ENCODE measurements at regions not wholly inside any gene's neighbourhood (a gene's known extent, or its start where the extent isn't known, plus 50 kb on each side); places are given as distances from the start of the nearest gene placed in this dataset.

- H3K27me3 ChIP-seq = no peaks in the 10 kb centered on the region
- no peaks in the 10 kb centered on the region for H4K20me1 ChIP-seq
- H3K4me1 ChIP-seq = 0 out of 2 replicates have a peak, but pooled peaks cover 5% of the 10 kb centered on the region
- no peak for TF ChIP-seq Cebpa-rat (IDR thresholded peaks at IDR 0.05)
- no peak overlapping the region for H3K27ac ChIP-seq
- no peak overlapping the region for H3K4me3 ChIP-seq
- H3K4me2 ChIP-seq = no peak overlapping the region
- H3K36me3 ChIP-seq = no peaks in the 10 kb centered on the region
- no peaks in the 10 kb centered on the region for H3K9me3 ChIP-seq
- H3K9ac ChIP-seq = no peak overlapping the region
Measured at GRCh38 chr12:105836242-105836622, 302.5 kb downstream of the NUAK1 start.

GRCh38 chr12:105839629-105840127 lies 299.1 kb downstream of the NUAK1 start:
- H3K9me3 ChIP-seq = no peaks in the 10 kb centered on the region
- no peak overlapping the region for H3K9ac ChIP-seq
- H3K4me2 ChIP-seq = no peak overlapping the region
- H4K20me1 ChIP-seq = no peaks in the 10 kb centered on the region
- H3K36me3 ChIP-seq = no peaks in the 10 kb centered on the region
- no peak for TF ChIP-seq Cebpa-rat (IDR thresholded peaks at IDR 0.05)
- 0 out of 2 replicates have a peak, but pooled peaks cover 5% of the 10 kb centered on the region for H3K4me1 ChIP-seq
- no peak overlapping the region for H3K4me3 ChIP-seq
- H3K27me3 ChIP-seq = no peaks in the 10 kb centered on the region
- no peak overlapping the region for H3K27ac ChIP-seq

- H3K4me3 ChIP-seq = no peak overlapping the region
- H3K9me3 ChIP-seq = no peaks in the 10 kb centered on the region
- H3K27me3 ChIP-seq = no peaks in the 10 kb centered on the region
- no peak overlapping the region for H3K9ac ChIP-seq
- 0 out of 2 replicates have a peak, but pooled peaks cover 4% of the 10 kb centered on the region for H3K4me1 ChIP-seq
- TF ChIP-seq Cebpa-rat (IDR thresholded peaks at IDR 0.05) = no peak
- no peak overlapping the region for H3K27ac ChIP-seq
- H3K36me3 ChIP-seq = no peaks in the 10 kb centered on the region
- H4K20me1 ChIP-seq = no peaks in the 10 kb centered on the region
- no peak overlapping the region for H3K4me2 ChIP-seq
Measured at GRCh38 chr12:105840384-105840783, 298.4 kb downstream of the NUAK1 start.

GRCh38 chr12:105841840-105842239 lies 296.9 kb downstream of the NUAK1 start:
- H3K27me3 ChIP-seq = no peaks in the 10 kb centered on the region
- no peak overlapping the region for H3K4me2 ChIP-seq
- no peak for TF ChIP-seq Cebpa-rat (IDR thresholded peaks at IDR 0.05)
- H3K4me3 ChIP-seq = no peak overlapping the region
- H4K20me1 ChIP-seq = no peaks in the 10 kb centered on the region
- no peaks in the 10 kb centered on the region for H3K36me3 ChIP-seq
- H3K4me1 ChIP-seq = no peaks in the 10 kb centered on the region
- H3K9ac ChIP-seq = no peak overlapping the region
- no peak overlapping the region for H3K27ac ChIP-seq
- H3K9me3 ChIP-seq = no peaks in the 10 kb centered on the region

- Histone ChIP-seq H3K27me3 (no peaks in the 10 kb centered on the region), H4K20me1 (no peaks in the 10 kb centered on the region), H3K4me2 (no peak overlapping the region), H3K9me3 (no peaks in the 10 kb centered on the region; the same call in 1 of the 2 replicates), H3K36me3 (no peaks in the 10 kb centered on the region), H3K9ac (no peak overlapping the region), H3K4me1 (no peaks in the 10 kb centered on the region), H3K27ac (no peak overlapping the region), H3K4me3 (no peak overlapping the region)
- TF ChIP-seq Cebpa-rat (IDR thresholded peaks at IDR 0.05) = no peak
Measured at GRCh38 chr12:105843561-105843960, 295.2 kb downstream of the NUAK1 start.

GRCh38 chr12:105843986-105844760 lies 294.6 kb downstream of the NUAK1 start:
- Histone ChIP-seq H3K27me3 (no peaks in the 10 kb centered on the region), H4K20me1 (no peaks in the 10 kb centered on the region), H3K9ac (no peak overlapping the region), H3K4me3 (no peak overlapping the region), H3K4me2 (no peak overlapping the region), H3K27ac (no peak overlapping the region), H3K36me3 (no peaks in the 10 kb centered on the region), H3K4me1 (no peaks in the 10 kb centered on the region), H3K9me3 (no peaks in the 10 kb centered on the region; the same call in 1 of the 2 replicates)
- no peak for TF ChIP-seq Cebpa-rat (IDR thresholded peaks at IDR 0.05)

GRCh38 chr12:105846331-105846730 lies 292.4 kb downstream of the NUAK1 start:
- H3K36me3 ChIP-seq = no peaks in the 10 kb centered on the region
- no peaks in the 10 kb centered on the region for H4K20me1 ChIP-seq
- no peak for TF ChIP-seq Cebpa-rat (IDR thresholded peaks at IDR 0.05)
- no peak overlapping the region for H3K9ac ChIP-seq
- no peaks in the 10 kb centered on the region for H3K27me3 ChIP-seq
- no peak overlapping the region for H3K27ac ChIP-seq
- H3K4me1 ChIP-seq = no peaks in the 10 kb centered on the region
- H3K4me3 ChIP-seq = no peak overlapping the region
- no peak overlapping the region for H3K4me2 ChIP-seq
- H3K9me3 ChIP-seq = no peaks in the 10 kb centered on the region; the same call in 1 of the 2 replicates

GRCh38 chr12:105847068-105847467 lies 291.7 kb downstream of the NUAK1 start:
- H3K4me3 ChIP-seq = no peak overlapping the region
- H3K9ac ChIP-seq = no peak overlapping the region
- no peaks in the 10 kb centered on the region for H3K36me3 ChIP-seq
- no peak overlapping the region for H3K27ac ChIP-seq
- H3K4me1 ChIP-seq = no peaks in the 10 kb centered on the region
- H3K4me2 ChIP-seq = no peak overlapping the region
- no peaks in the 10 kb centered on the region for H4K20me1 ChIP-seq
- TF ChIP-seq Cebpa-rat (IDR thresholded peaks at IDR 0.05) = no peak
- H3K9me3 ChIP-seq = no peaks in the 10 kb centered on the region; the same call in 1 of the 2 replicates
- no peaks in the 10 kb centered on the region for H3K27me3 ChIP-seq

GRCh38 chr12:105848286-105848685 lies 290.5 kb downstream of the NUAK1 start:
- Histone ChIP-seq H3K9ac (no peak overlapping the region), H3K27ac (no peak overlapping the region), H3K9me3 (no peaks in the 10 kb centered on the region; the same call in 1 of the 2 replicates), H3K4me2 (no peak overlapping the region), H3K36me3 (no peaks in the 10 kb centered on the region), H4K20me1 (no peaks in the 10 kb centered on the region), H3K4me3 (no peak overlapping the region), H3K27me3 (no peaks in the 10 kb centered on the region), H3K4me1 (no peaks in the 10 kb centered on the region)
- no peak for TF ChIP-seq Cebpa-rat (IDR thresholded peaks at IDR 0.05)

GRCh38 chr12:105850103-105850968 lies 288.4 kb downstream of the NUAK1 start:
- no peak overlapping the region for H3K4me2 ChIP-seq
- H3K9ac ChIP-seq = no peak overlapping the region
- no peak for TF ChIP-seq Cebpa-rat (IDR thresholded peaks at IDR 0.05)
- no peaks in the 10 kb centered on the region; the same call in 1 of the 2 replicates for H3K9me3 ChIP-seq
- no peaks in the 10 kb centered on the region for H3K36me3 ChIP-seq
- no peaks in the 10 kb centered on the region for H3K4me1 ChIP-seq
- no peak overlapping the region for H3K4me3 ChIP-seq
- H3K27me3 ChIP-seq = no peaks in the 10 kb centered on the region
- H4K20me1 ChIP-seq = no peaks in the 10 kb centered on the region
- no peak overlapping the region for H3K27ac ChIP-seq
